GM21515 (cell line): ENCODE measurements at regions not wholly inside any gene's neighbourhood (a gene's known extent, or its start where the extent isn't known, plus 50 kb on each side); places are given as distances from the start of the nearest gene placed in this dataset.
"Not testable (repeated sequence)": the region's sequence is repeated elsewhere in the genome, so short reads cannot be mapped to it uniquely, and the experiment has no call there.

ENCODE experiments used
- ATAC-seq: cut with Tn5 transposase; IDR thresholded peaks from one replicate; pipeline ENCODE4 v1.9.1; 2021; ENCODE audit not compliant: unreplicated experiment

GRCh38 chr5:89320421-89321277 lies 437.7 kb upstream of the MEF2C start:
- no peak for ATAC-seq

- not testable (repeated sequence) for ATAC-seq
These were observed 434.9 kb upstream of the MEF2C start for GRCh38 chr5:89317838-89318237.

GRCh38 chr5:89315286-89316100 lies 432.5 kb upstream of the MEF2C start:
- no peak for ATAC-seq

GRCh38 chr5:89313804-89314588 lies 431.0 kb upstream of the MEF2C start:
- ATAC-seq: peak; percentile 96

GRCh38 chr5:89313044-89313443 lies 430.1 kb upstream of the MEF2C start:
- no peak for ATAC-seq

GRCh38 chr5:89309268-89309667 lies 426.3 kb upstream of the MEF2C start:
- no peak for ATAC-seq

GRCh38 chr5:89308606-89309040 lies 425.6 kb upstream of the MEF2C start:
- ATAC-seq: peak; percentile 92

GRCh38 chr5:89307972-89308371 lies 425.0 kb upstream of the MEF2C start:
- ATAC-seq: no peak

- not testable (repeated sequence) for ATAC-seq
These were observed 424.2 kb upstream of the MEF2C start for GRCh38 chr5:89307141-89307540.

GRCh38 chr5:89303033-89303480 lies 420.1 kb upstream of the MEF2C start:
- peak; percentile 54 for ATAC-seq

- ATAC-seq: peak; percentile 17
These were observed 419.3 kb upstream of the MEF2C start for GRCh38 chr5:89302102-89302891.

- peak; percentile 81 for ATAC-seq
These were observed 418.5 kb upstream of the MEF2C start for GRCh38 chr5:89301321-89302025.

GRCh38 chr5:89300426-89300970 lies 417.5 kb upstream of the MEF2C start:
- ATAC-seq: no peak

GRCh38 chr5:89299998-89300397 lies 417.0 kb upstream of the MEF2C start:
- no peak for ATAC-seq

GRCh38 chr5:89297066-89297465 lies 414.1 kb upstream of the MEF2C start:
- ATAC-seq: no peak

GRCh38 chr5:89293810-89294209 lies 410.8 kb upstream of the MEF2C start:
- ATAC-seq: no peak

GRCh38 chr5:89292487-89292886 lies 409.5 kb upstream of the MEF2C start:
- ATAC-seq: no peak

GRCh38 chr5:89289604-89290003 lies 406.6 kb upstream of the MEF2C start:
- ATAC-seq: no peak

- ATAC-seq: no peak
These were observed 405.0 kb upstream of the MEF2C start for GRCh38 chr5:89287964-89288363.
